Endothelial cell of hepatic sinusoid (primary cell): ENCODE measurements at regions not wholly inside any gene's neighbourhood (a gene's known extent, or its start where the extent isn't known, plus 50 kb on each side); places are given as distances from the start of the nearest gene placed in this dataset.

Source experiments
- in situ Hi-C: cut with HindIII; loops from 2 replicates; pipeline ENCODE4 v1.10.0; 2017; ENCODE audit warnings: low sequenced_read_pairs

DNA sequence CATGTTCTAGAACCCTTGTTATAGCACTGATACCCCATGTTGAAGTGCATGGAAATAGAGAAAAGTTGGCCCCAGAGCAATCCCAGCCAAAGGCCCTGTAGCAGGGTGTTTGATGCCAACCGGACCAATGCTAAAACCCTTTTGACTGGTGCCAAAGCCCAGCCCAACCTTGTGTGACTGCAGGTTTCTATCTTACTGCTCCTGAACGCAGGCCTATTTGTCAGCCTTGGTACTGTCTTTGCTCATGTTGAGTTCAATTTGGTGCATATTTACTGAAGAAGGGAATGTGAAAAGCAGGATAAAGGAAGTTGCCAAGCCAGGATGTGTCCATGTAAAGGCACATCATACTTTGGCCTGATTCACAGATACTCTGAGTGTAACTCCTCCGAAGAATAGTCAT, 51.7 kb upstream of the NFASC start:
- in situ Hi-C loops = no loop called here

DNA sequence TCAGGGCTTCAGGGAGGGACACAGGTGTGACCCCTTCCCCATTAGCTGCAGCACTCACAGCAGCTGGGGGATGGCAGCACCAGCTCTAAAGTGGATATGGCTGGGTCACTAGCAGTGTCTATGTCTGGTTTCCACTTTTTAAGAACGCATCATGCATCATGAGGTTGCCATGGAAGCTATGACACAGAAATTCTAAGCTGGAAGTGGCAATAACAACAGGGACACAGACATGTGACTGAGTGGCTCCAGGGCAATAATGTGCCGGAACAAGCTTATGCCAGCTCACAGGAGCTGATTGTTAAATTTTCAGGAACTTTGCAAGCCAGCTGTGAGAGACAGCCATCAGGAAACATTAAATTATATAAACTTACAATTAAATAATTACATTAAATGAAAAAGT, 51.2 kb upstream of the NFASC start:
- in situ Hi-C loops = no loop called here
